ENCODE measurements at regions not wholly inside any gene's neighbourhood (a gene's known extent, or its start where the extent isn't known, plus 50 kb on each side); places are given as distances from the start of the nearest gene placed in this dataset.

DNA sequence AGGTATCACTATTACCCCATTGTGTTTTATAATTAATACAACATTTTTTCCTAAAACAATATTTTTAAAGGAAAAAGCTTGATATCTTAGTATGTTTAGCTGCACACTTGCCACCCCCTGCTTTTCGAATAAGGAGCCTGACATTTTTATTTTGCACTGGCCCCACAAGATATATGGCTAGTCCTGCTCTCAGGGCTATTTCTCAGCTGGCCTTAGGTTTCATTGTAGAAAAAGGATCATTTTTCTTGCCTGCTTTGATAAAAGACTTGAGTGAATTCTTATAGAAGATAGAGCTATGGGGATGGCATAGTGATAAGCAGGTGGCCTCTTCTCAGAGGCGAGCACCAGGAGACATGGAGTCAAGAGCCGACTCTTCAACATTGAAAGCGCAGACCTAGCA lies 167.0 kb downstream of the FAM78B start:
- H3K4me3 ChIP-seq (ENCODE audit: low read length): no peak overlapping the region
- no peak overlapping the region for H3K4me2 ChIP-seq (ENCODE audit: low read length)
- no peak overlapping the region for H2AFZ ChIP-seq (ENCODE audit: low read length)
- no TSS peak for BruUV-seq (replicated peaks)
- no peaks in the 10 kb centered on the region for H3K9me3 ChIP-seq (ENCODE audit: low read length)
- no peaks in the 10 kb centered on the region for H3K4me1 ChIP-seq (ENCODE audit: insufficient read depth, low read length)
- ChIA-PET CTCF (no interaction called here), POLR2A (ENCODE audit: unreplicated experiment) (no interaction called here)
- intact Hi-C loops (cut with micrococcal nuclease): no loop called here
- H3K27me3 ChIP-seq (ENCODE audit: low read length): 0 out of 2 replicates have a peak, but pooled peaks cover 6% of the 10 kb centered on the region
- H3K9ac ChIP-seq (ENCODE audit: low read length): no peak overlapping the region
- H3K36me3 ChIP-seq (ENCODE audit: low read depth, low read length): no peaks in the 10 kb centered on the region
- no peaks in the 10 kb centered on the region for H4K20me1 ChIP-seq (ENCODE audit: low read length)
- ATAC-seq (no peak), DNase-seq (no peak)
- no peaks in the 10 kb centered on the region for H3K9me2 ChIP-seq (replicated peaks; ENCODE audit: low read length)
- no peaks in the 10 kb centered on the region for H3K79me2 ChIP-seq (ENCODE audit: low read length)
- TF ChIP-seq EZH2 (IDR thresholded peaks at IDR 0.05; ENCODE audit: low read length, unreplicated experiment) (no peak), EZH2phosphoT487 (IDR thresholded peaks at IDR 0.05; ENCODE audit: borderline replicate concordance, low read length) (no peak)
- TF ChIP-seq, protein P1, sequence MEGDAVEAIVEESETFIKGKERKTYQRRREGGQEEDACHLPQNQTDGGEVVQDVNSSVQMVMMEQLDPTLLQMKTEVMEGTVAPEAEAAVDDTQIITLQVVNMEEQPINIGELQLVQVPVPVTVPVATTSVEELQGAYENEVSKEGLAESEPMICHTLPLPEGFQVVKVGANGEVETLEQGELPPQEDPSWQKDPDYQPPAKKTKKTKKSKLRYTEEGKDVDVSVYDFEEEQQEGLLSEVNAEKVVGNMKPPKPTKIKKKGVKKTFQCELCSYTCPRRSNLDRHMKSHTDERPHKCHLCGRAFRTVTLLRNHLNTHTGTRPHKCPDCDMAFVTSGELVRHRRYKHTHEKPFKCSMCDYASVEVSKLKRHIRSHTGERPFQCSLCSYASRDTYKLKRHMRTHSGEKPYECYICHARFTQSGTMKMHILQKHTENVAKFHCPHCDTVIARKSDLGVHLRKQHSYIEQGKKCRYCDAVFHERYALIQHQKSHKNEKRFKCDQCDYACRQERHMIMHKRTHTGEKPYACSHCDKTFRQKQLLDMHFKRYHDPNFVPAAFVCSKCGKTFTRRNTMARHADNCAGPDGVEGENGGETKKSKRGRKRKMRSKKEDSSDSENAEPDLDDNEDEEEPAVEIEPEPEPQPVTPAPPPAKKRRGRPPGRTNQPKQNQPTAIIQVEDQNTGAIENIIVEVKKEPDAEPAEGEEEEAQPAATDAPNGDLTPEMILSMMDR (conservative IDR thresholded peaks at IDR 0.05; ENCODE audit: low read depth, low read length): no peak
- no peak overlapping the region for H3K27ac ChIP-seq (ENCODE audit: low read length)
- no peaks in the 10 kb centered on the region for H3F3A ChIP-seq (ENCODE audit: low read length, unreplicated experiment)

DNA sequence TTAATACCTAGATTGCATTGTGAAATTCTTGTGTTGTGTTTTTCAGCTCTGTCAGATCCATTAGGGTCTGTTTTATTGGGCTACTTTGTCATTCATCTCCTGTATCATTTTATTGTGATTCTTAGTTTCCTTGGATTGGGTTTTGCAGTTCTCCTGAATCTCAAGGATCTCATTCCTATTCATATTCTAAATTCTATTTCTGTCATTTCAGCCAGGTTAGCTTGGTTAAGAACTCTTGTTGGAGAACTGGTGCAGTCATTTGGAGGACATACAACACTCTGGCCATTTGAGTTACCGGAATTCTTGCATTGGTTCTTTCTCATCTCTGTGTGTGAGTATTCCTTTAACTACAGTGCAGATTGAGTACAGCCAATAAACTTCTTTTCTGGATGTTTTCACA lies 159.6 kb downstream of the FAM78B start:
- Histone ChIP-seq H3K9ac (ENCODE audit: low read length) (no peak overlapping the region), H2AFZ (ENCODE audit: low read length) (no peak overlapping the region), H3K4me3 (ENCODE audit: low read length) (no peak overlapping the region), H3K4me1 (ENCODE audit: insufficient read depth, low read length) (no peaks in the 10 kb centered on the region), H3K36me3 (ENCODE audit: low read depth, low read length) (no peaks in the 10 kb centered on the region), H3K9me2 (replicated peaks; ENCODE audit: low read length) (no peaks in the 10 kb centered on the region), H3K4me2 (ENCODE audit: low read length) (no peak overlapping the region), H3K9me3 (ENCODE audit: low read length) (no peaks in the 10 kb centered on the region), H4K20me1 (ENCODE audit: low read length) (no peaks in the 10 kb centered on the region), H3K79me2 (ENCODE audit: low read length) (no peaks in the 10 kb centered on the region), H3K27ac (ENCODE audit: low read length) (no peak overlapping the region), H3K27me3 (ENCODE audit: low read length) (no peaks in the 10 kb centered on the region), H3F3A (ENCODE audit: low read length, unreplicated experiment) (no peaks in the 10 kb centered on the region)
- CTCF ChIA-PET: no interaction called here
- intact Hi-C loops (cut with micrococcal nuclease): no loop called here
- no peak for ATAC-seq
- DNase-seq: no peak
- POLR2A ChIA-PET (ENCODE audit: unreplicated experiment): no interaction called here
- BruUV-seq (replicated peaks): no TSS peak
- TF ChIP-seq EZH2phosphoT487 (IDR thresholded peaks at IDR 0.05; ENCODE audit: borderline replicate concordance, low read length) (no peak), EZH2 (IDR thresholded peaks at IDR 0.05; ENCODE audit: low read length, unreplicated experiment) (no peak)
- TF ChIP-seq, protein P1 (conservative IDR thresholded peaks at IDR 0.05; ENCODE audit: low read depth, low read length): no peak

DNA sequence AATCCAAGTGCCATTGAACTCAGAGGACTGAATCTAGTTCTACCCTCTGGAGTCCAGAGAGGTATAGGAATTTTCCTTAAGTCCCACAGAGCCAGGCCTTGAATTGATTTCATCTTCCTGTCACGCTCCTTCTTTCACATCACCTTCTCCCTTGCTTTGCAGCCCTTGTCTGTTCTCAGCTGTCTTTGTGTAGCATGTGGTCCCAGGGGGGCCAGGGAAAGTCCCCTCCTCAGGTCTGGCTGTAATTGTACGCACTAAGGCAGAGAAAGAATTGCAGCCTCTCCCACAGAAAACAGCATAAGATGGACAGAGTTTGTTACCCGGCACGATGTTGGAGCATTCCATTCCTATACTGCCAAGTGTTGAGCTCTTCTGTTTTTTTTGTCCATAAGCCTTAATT lies 153.6 kb downstream of the FAM78B start:
- Histone ChIP-seq H3K27ac (ENCODE audit: low read length) (no peak overlapping the region), H3K79me2 (ENCODE audit: low read length) (no peaks in the 10 kb centered on the region), H3K4me2 (ENCODE audit: low read length) (no peak overlapping the region), H3F3A (ENCODE audit: low read length, unreplicated experiment) (no peaks in the 10 kb centered on the region), H3K9me3 (ENCODE audit: low read length) (no peaks in the 10 kb centered on the region), H3K9me2 (replicated peaks; ENCODE audit: low read length) (no peaks in the 10 kb centered on the region), H4K20me1 (ENCODE audit: low read length) (no peaks in the 10 kb centered on the region), H3K4me1 (ENCODE audit: insufficient read depth, low read length) (no peaks in the 10 kb centered on the region), H3K4me3 (ENCODE audit: low read length) (no peak overlapping the region), H3K36me3 (ENCODE audit: low read depth, low read length) (no peaks in the 10 kb centered on the region), H3K9ac (ENCODE audit: low read length) (no peak overlapping the region), H2AFZ (ENCODE audit: low read length) (no peak overlapping the region), H3K27me3 (ENCODE audit: low read length) (peaks cover 10% of the 10 kb centered on the region; the same call in 1 of the 2 replicates)
- intact Hi-C loops (cut with micrococcal nuclease): no loop called here
- TF ChIP-seq EZH2phosphoT487 (IDR thresholded peaks at IDR 0.05; ENCODE audit: borderline replicate concordance, low read length): no peak
- TF ChIP-seq, protein P1 (conservative IDR thresholded peaks at IDR 0.05; ENCODE audit: low read depth, low read length): no peak
- TF ChIP-seq EZH2 (IDR thresholded peaks at IDR 0.05; ENCODE audit: low read length, unreplicated experiment): no peak
- no peak for ATAC-seq
- ChIA-PET CTCF (no interaction called here), POLR2A (ENCODE audit: unreplicated experiment) (no interaction called here)
- no TSS peak for BruUV-seq (replicated peaks)
- no peak for DNase-seq

Measured in PC-3 (cell line).